Fibroblast of mammary gland (primary cell): ENCODE measurements at regions not wholly inside any gene's neighbourhood (a gene's known extent, or its start where the extent isn't known, plus 50 kb on each side); places are given as distances from the start of the nearest gene placed in this dataset.

Experiments used
- DNase-seq: peaks from one replicate; pipeline ENCODE4 v3.0.0-alpha.2; 2010; ENCODE audit warnings: low read depth
- H3K4me3 ChIP-seq: 2 replicates; pipeline ENCODE4 v1.5.1; 2011; ENCODE audit warnings: low read depth, mild to moderate bottlenecking, low read length, moderate library complexity; ENCODE audit not compliant: control insufficient read depth
- TF ChIP-seq, protein P1 (sequence below): conservative IDR thresholded peaks from 2 replicates; pipeline ENCODE4 v1.5.1; 2011; ENCODE audit warnings: low read depth, low read length, inconsistent platforms; ENCODE audit not compliant: control insufficient read depth, insufficient read depth

DNA sequence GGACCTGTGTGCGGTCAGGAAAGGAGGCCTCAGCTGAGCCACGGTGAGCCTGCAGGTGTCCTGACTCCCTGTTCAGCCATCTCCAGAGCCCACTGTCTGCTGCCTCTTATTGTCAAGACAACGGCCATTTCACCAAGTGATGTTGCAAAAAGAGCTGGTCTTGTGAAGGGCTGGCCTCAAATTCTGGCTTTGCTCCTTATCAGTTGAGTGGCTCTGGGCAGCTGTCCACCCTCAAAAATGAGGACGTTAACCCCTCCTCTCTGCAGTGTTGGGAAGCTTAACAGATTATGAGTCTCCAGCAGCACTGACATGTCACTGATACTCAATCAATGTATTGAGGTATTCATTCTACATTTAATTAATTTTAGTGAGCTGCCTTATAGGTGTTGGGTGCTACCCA lies 171.1 kb upstream of the TOX3 start:
- DNase-seq = no peak
- no peak overlapping the region for H3K4me3 ChIP-seq
- TF ChIP-seq, protein P1, sequence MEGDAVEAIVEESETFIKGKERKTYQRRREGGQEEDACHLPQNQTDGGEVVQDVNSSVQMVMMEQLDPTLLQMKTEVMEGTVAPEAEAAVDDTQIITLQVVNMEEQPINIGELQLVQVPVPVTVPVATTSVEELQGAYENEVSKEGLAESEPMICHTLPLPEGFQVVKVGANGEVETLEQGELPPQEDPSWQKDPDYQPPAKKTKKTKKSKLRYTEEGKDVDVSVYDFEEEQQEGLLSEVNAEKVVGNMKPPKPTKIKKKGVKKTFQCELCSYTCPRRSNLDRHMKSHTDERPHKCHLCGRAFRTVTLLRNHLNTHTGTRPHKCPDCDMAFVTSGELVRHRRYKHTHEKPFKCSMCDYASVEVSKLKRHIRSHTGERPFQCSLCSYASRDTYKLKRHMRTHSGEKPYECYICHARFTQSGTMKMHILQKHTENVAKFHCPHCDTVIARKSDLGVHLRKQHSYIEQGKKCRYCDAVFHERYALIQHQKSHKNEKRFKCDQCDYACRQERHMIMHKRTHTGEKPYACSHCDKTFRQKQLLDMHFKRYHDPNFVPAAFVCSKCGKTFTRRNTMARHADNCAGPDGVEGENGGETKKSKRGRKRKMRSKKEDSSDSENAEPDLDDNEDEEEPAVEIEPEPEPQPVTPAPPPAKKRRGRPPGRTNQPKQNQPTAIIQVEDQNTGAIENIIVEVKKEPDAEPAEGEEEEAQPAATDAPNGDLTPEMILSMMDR = no peak

DNA sequence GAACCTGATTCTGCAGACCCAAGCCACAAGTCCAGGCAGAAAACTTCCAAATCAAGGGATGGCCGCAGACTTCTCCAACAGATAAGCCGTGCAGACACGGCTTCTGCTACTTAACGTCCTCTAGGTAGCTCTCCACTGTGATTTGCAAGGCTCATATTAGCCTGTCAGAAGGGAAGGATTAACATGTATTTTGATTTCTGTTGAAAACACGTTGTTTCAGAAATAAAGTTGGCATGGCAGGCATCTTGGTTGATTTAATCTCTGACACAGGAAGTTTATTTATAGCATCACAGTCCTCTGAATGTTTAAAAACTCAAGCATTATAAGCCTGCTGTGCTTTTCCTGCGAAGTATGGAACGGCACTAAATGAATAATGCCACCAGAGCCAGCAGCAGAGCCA lies 166.8 kb upstream of the TOX3 start:
- no peak overlapping the region for H3K4me3 ChIP-seq
- no peak for DNase-seq
- TF ChIP-seq, protein P1 = no peak

DNA sequence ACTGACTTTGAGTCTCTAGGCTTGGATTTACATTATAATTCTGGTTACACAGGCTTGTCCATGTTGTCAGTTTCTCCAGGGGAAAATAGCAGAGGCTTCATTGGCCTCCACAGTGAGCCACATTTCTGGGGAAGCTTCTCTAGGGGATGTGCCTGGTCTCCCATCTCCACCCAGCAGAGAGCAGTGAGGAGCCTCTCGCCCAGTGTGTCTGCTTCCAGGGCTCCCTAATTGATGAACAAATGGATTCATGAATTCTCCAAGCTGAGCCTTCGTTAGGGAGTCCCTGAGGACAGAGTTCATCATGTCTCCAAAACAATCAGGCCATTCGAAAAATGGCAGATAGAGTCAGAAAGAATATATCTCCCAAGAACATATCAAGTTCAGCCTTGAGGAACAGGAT lies 162.4 kb upstream of the TOX3 start:
- no peak overlapping the region for H3K4me3 ChIP-seq
- DNase-seq = no peak
- TF ChIP-seq, protein P1 = no peak

DNA sequence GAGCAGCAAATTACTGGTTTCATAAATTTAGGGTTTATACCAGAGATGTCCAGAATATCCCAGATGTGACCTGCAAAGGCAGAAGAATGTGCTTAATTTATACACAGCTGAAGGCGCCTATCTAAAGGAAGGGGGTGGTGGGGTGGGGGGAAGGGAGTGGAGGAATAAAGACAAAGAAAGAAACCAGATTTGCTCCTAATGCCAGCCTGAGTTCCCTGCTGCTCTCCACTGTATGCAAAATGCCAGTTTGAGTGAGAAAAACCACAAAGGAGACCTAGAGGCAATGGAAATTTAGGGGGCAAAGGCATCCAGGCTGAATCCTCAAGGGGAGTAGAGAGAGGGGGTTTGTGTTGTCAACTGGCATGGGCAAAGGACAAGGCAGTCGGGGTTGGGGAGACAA lies 161.5 kb upstream of the TOX3 start:
- TF ChIP-seq, protein P1 = no peak
- no peak for DNase-seq
- no peak overlapping the region for H3K4me3 ChIP-seq

DNA sequence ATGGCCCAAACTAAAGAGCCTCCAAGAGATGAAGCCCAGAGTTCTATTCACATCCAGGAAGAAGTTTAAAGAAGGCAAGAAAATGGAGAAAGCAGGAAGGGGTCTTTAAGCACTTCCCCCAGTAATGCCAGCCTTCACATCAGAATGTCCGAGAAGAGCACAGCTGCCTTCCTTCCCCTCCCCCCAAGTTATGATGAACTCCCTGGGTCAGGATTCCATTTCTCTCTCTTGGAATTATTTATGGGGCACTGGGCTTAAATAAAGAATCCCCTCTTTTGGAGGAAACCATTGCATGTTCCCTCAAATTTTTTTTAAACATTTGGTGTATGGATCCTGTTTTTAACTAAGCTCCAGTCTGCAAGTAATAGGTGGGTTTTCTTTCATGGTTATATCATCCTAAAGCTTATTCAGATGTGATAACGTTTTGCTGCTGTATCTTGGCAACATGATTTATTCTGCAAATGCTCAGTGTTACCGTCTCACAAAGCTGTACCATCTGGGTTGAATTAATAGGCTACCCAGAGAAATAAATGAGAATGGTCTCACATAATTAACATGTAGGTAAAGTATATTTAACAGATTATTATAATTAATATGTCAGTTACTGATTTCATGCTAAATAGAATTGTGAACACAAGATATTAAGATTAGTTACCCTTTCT lies 160.9 kb upstream of the TOX3 start:
- H3K4me3 ChIP-seq = no peak overlapping the region
- TF ChIP-seq, protein P1 = no peak
- DNase-seq = no peak

DNA sequence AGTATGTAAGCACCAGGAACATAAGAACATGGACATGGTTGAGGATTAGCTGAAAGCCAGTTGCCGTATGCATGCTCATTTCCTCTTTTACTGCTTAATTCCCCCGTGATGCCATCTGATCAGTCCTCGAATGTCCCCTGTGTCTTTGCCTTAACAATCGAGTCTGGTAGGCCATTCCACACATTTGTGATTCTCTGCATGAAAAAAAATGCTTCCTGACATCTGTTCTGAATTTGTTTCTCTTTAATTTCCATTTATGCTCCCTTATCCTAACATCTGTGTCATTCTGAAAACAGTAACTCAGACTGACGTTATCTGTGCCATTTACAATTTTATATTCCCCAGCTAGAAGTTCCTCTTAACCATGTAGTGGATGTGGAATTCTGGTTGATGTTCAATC lies 158.2 kb upstream of the TOX3 start:
- no peak for DNase-seq
- TF ChIP-seq, protein P1 = no peak
- no peak overlapping the region for H3K4me3 ChIP-seq

DNA sequence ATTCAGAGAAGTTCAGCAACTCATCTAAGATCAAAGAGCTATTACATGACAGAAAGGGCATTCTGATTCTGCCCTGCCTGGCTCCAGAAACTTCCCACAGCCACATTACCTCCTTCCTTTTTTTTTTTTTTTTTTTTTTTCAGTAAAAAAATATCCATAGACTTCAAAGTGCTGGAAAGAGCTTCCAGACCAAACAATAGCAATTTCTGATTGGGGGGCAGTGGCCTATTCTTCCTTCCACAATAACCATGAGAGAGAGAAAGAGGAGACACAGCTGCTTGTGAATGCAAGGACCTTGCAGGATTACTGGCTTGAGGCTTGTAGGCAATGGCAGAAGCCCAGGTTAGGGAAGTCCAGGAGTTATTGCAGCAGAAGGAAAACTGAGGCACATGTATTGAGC lies 151.0 kb upstream of the TOX3 start:
- H3K4me3 ChIP-seq = no peak overlapping the region
- DNase-seq = no peak
- TF ChIP-seq, protein P1 = no peak
